AG08395 (cell line): ENCODE measurements at regions not wholly inside any gene's neighbourhood (a gene's known extent, or its start where the extent isn't known, plus 50 kb on each side); places are given as distances from the start of the nearest gene placed in this dataset.

Source experiments
- DNase-seq: peaks from one replicate; pipeline ENCODE4 v3.0.0; 2012; ENCODE audit warnings: mixed read lengths, low spot score

- no peak for DNase-seq
Measured at GRCh38 chr2:67516899-67517530, 119.9 kb downstream of the ETAA1 start.

- no peak for DNase-seq
Measured at GRCh38 chr2:67522148-67522547, 125.0 kb downstream of the ETAA1 start.

- DNase-seq: no peak
Measured at GRCh38 chr2:67524213-67524612, 127.1 kb downstream of the ETAA1 start.

- DNase-seq: no peak
Measured at GRCh38 chr2:67524777-67525176, 127.6 kb downstream of the ETAA1 start.

GRCh38 chr2:67526283-67526682 lies 129.2 kb downstream of the ETAA1 start:
- DNase-seq: peak; percentile 32

- DNase-seq: no peak
Measured at GRCh38 chr2:67528320-67528719, 131.2 kb downstream of the ETAA1 start.

GRCh38 chr2:67532387-67532786 lies 135.3 kb downstream of the ETAA1 start:
- DNase-seq: no peak

GRCh38 chr2:67534745-67535144 lies 137.6 kb downstream of the ETAA1 start:
- DNase-seq: no peak

GRCh38 chr2:67540962-67541361 lies 143.8 kb downstream of the ETAA1 start:
- DNase-seq: no peak

GRCh38 chr2:67544286-67544685 lies 147.2 kb downstream of the ETAA1 start:
- no peak for DNase-seq

- DNase-seq: no peak
Measured at GRCh38 chr2:67548317-67549201, 151.4 kb downstream of the ETAA1 start.

- no peak for DNase-seq
Measured at GRCh38 chr2:67559156-67559555, 162.0 kb downstream of the ETAA1 start.

GRCh38 chr2:67560771-67561456 lies 163.8 kb downstream of the ETAA1 start:
- DNase-seq: no peak

- no peak for DNase-seq
Measured at GRCh38 chr2:67561457-67561965, 164.4 kb downstream of the ETAA1 start.

GRCh38 chr2:67564076-67564475 lies 166.9 kb downstream of the ETAA1 start:
- DNase-seq: peak; percentile 26

GRCh38 chr2:67564626-67565025 lies 167.5 kb downstream of the ETAA1 start:
- DNase-seq: no peak

- no peak for DNase-seq
Measured at GRCh38 chr2:67565262-67565661, 168.1 kb downstream of the ETAA1 start.

GRCh38 chr2:67565761-67566160 lies 168.6 kb downstream of the ETAA1 start:
- peak; percentile 49 for DNase-seq

- DNase-seq: no peak
Measured at GRCh38 chr2:67566285-67566684, 169.2 kb downstream of the ETAA1 start.

GRCh38 chr2:67566958-67567635 lies 170.0 kb downstream of the ETAA1 start:
- DNase-seq: peak; percentile 19

- DNase-seq: peak; percentile 33
Measured at GRCh38 chr2:67567886-67568285, 170.8 kb downstream of the ETAA1 start.

- DNase-seq: no peak
Measured at GRCh38 chr2:67570611-67571010, 173.5 kb downstream of the ETAA1 start.
